ENCODE measurements at regions not wholly inside any gene's neighbourhood (a gene's known extent, or its start where the extent isn't known, plus 50 kb on each side); places are given as distances from the start of the nearest gene placed in this dataset.

- no peak overlapping the region for H3K4me3 ChIP-seq (ENCODE audit: low read depth in 1 of 2, low read length in 2 of 2)
Measured at GRCh38 chr6:167525774-167526173, 200.9 kb downstream of the TTLL2 start.

GRCh38 chr6:167526465-167527368 is 201.8 kb downstream of the TTLL2 start:
- Histone ChIP-seq H3K4me3 (ENCODE audit: low read depth in 1 of 2, low read length in 2 of 2) (no peak overlapping the region), H3K79me2 (ENCODE audit: insufficient read depth, low read length) (no peaks in the 10 kb centered on the region), H3K9ac (ENCODE audit: low read depth, low read length) (no peak overlapping the region), H4K20me1 (ENCODE audit: insufficient read depth, low read length) (no peaks in the 10 kb centered on the region), H3K27ac (ENCODE audit: low read length) (no peak overlapping the region), H3K4me2 (ENCODE audit: insufficient read depth, low read length) (no peak overlapping the region), H2AFZ (ENCODE audit: low read depth, low read length) (no peak overlapping the region), H3K36me3 (ENCODE audit: insufficient read depth, low read length) (no peaks in the 10 kb centered on the region), H3K4me1 (ENCODE audit: insufficient read depth, low read length) (no peaks in the 10 kb centered on the region), H3K27me3 (ENCODE audit: insufficient read depth, low read length, poor library complexity) (no peaks in the 10 kb centered on the region), H3K9me3 (ENCODE audit: insufficient read depth, low read length, severe bottlenecking) (no peaks in the 10 kb centered on the region)
- TF ChIP-seq CTCF (IDR thresholded peaks at IDR 0.05; ENCODE audit: borderline replicate concordance, extremely low read depth, low read length, poor library complexity, severe bottlenecking): no peak
- no peak for TF ChIP-seq EZH2 (IDR thresholded peaks at IDR 0.05; ENCODE audit: borderline replicate concordance, low read depth, low read length, severe bottlenecking)
- DNase-seq: no peak
- ATAC-seq (ENCODE audit: insufficient read depth, low read depth): no peak

More at GRCh38 chr6:167525774-167526173, 200.9 kb downstream of the TTLL2 start:
- Histone ChIP-seq H3K36me3 (ENCODE audit: insufficient read depth, low read length) (no peaks in the 10 kb centered on the region), H3K9ac (ENCODE audit: low read depth, low read length) (no peak overlapping the region), H3K79me2 (ENCODE audit: insufficient read depth, low read length) (no peaks in the 10 kb centered on the region), H3K9me3 (ENCODE audit: insufficient read depth, low read length, severe bottlenecking) (no peaks in the 10 kb centered on the region), H4K20me1 (ENCODE audit: insufficient read depth, low read length) (no peaks in the 10 kb centered on the region), H3K27ac (ENCODE audit: low read length) (no peak overlapping the region), H2AFZ (ENCODE audit: low read depth, low read length) (no peak overlapping the region), H3K4me1 (ENCODE audit: insufficient read depth, low read length) (no peaks in the 10 kb centered on the region), H3K4me2 (ENCODE audit: insufficient read depth, low read length) (no peak overlapping the region), H3K27me3 (ENCODE audit: insufficient read depth, low read length, poor library complexity) (no peaks in the 10 kb centered on the region)
- TF ChIP-seq EZH2 (IDR thresholded peaks at IDR 0.05; ENCODE audit: borderline replicate concordance, low read depth, low read length, severe bottlenecking) (no peak), CTCF (IDR thresholded peaks at IDR 0.05; ENCODE audit: borderline replicate concordance, extremely low read depth, low read length, poor library complexity, severe bottlenecking) (no peak)
- DNase-seq (no peak), ATAC-seq (ENCODE audit: insufficient read depth, low read depth) (no peak)

DNA sequence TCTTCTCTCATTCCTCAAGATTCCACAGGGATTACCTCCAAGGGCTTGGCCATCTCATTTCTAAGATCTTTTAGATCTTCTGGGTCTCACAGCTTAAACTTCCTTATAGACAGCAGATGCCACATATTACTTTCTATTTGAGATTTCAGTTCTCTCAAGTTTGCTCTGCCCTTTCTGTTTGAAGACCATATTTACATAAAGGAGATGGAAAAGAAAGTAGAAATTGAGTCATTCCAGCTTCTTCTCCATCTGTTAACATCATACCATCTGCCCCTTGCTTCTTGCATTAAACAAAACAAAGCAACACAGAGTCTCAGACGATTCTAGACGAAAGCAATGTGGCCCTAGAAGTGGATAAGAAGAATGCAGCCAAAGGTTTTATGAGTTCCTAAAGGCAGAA is 203.4 kb downstream of the TTLL2 start:
- TF ChIP-seq CTCF (IDR thresholded peaks at IDR 0.05; ENCODE audit: borderline replicate concordance, extremely low read depth, low read length, poor library complexity, severe bottlenecking) (no peak), EZH2 (IDR thresholded peaks at IDR 0.05; ENCODE audit: borderline replicate concordance, low read depth, low read length, severe bottlenecking) (no peak)
- Histone ChIP-seq H3K4me3 (ENCODE audit: low read depth in 1 of 2, low read length in 2 of 2) (no peak overlapping the region), H3K9ac (ENCODE audit: low read depth, low read length) (no peak overlapping the region), H2AFZ (ENCODE audit: low read depth, low read length) (no peak overlapping the region), H3K79me2 (ENCODE audit: insufficient read depth, low read length) (no peaks in the 10 kb centered on the region), H3K4me1 (ENCODE audit: insufficient read depth, low read length) (no peaks in the 10 kb centered on the region), H3K4me2 (ENCODE audit: insufficient read depth, low read length) (no peak overlapping the region), H3K36me3 (ENCODE audit: insufficient read depth, low read length) (no peaks in the 10 kb centered on the region), H3K27me3 (ENCODE audit: insufficient read depth, low read length, poor library complexity) (no peaks in the 10 kb centered on the region), H3K27ac (ENCODE audit: low read length) (no peak overlapping the region), H3K9me3 (ENCODE audit: insufficient read depth, low read length, severe bottlenecking) (no peaks in the 10 kb centered on the region), H4K20me1 (ENCODE audit: insufficient read depth, low read length) (no peaks in the 10 kb centered on the region)
- ATAC-seq (ENCODE audit: insufficient read depth, low read depth): no peak
- no peak for DNase-seq
